MCF 10A (cell line): ENCODE measurements at regions not wholly inside any gene's neighbourhood (a gene's known extent, or its start where the extent isn't known, plus 50 kb on each side); places are given as distances from the start of the nearest gene placed in this dataset.
A peak's percentile ranks its signal among the peaks of the same experiment; 100 is the strongest.

Experiments used
- BruUV-seq: library from RNA; stranded (reverse); fragments of 400-500 nt; replicated peaks from 2 replicates; lab custom pipeline; 2021; lab: Mats Ljungman, UMichigan
- CTCF ChIA-PET: fragments of 300-600 bp; sonication (Branson Sonifier 250); formaldehyde crosslinking; extraction: SDS; loops from one replicate; lab custom pipeline; 2021; ENCODE audit warnings: antibody characterized with exemption, inconsistent platforms; lab: Yijun Ruan, JAX
- POLR2A ChIA-PET: fragments of 300-600, 350-650 bp; sonication (Branson Sonifier 250); formaldehyde crosslinking; extraction: SDS; loops from one replicate; lab custom pipeline; 2020; ENCODE audit warnings: antibody characterized with exemption, inconsistent platforms; lab: Yijun Ruan, JAX
- DNase-seq: peaks from one replicate; pipeline ENCODE4 v3.0.0-alpha.2; 2018; ENCODE audit not compliant: unreplicated experiment
- H3K27ac Mint-ChIP-seq: one replicate; pipeline ENCODE4 v1.8.0; 2022; ENCODE audit warnings: mild to moderate bottlenecking, low read depth, mixed read lengths; ENCODE audit not compliant: unreplicated experiment
- H3K27me3 Mint-ChIP-seq: one replicate; pipeline ENCODE4 v1.8.0; 2022; ENCODE audit warnings: mixed read lengths; ENCODE audit not compliant: insufficient read depth, unreplicated experiment
- H3K36me3 Mint-ChIP-seq: one replicate; pipeline ENCODE4 v1.8.0; 2022; ENCODE audit warnings: mild to moderate bottlenecking, moderate library complexity, mixed read lengths; ENCODE audit not compliant: insufficient read depth, unreplicated experiment
- H3K4me1 Mint-ChIP-seq: one replicate; pipeline ENCODE4 v1.8.0; 2022; ENCODE audit warnings: mixed read lengths; ENCODE audit not compliant: insufficient read depth, unreplicated experiment
- H3K4me3 Mint-ChIP-seq: one replicate; pipeline ENCODE4 v1.8.0; 2022; ENCODE audit warnings: mild to moderate bottlenecking, moderate library complexity, mixed read lengths; ENCODE audit not compliant: unreplicated experiment
- H3K9me3 Mint-ChIP-seq: one replicate; pipeline ENCODE4 v1.8.0; 2022; ENCODE audit warnings: mixed read lengths; ENCODE audit not compliant: unreplicated experiment
- intact Hi-C: fragments of 100-400 bp; cut with micrococcal nuclease; formaldehyde crosslinking; loops from 2 replicates; pipeline ENCODE4 v1.14.1; 2022
- TF ChIP-seq, protein P1 (sequence below): fragments of 200-600 bp; IDR thresholded peaks from one replicate; pipeline ENCODE4 v1.8.0; 2022; ENCODE audit warnings: antibody characterized with exemption, mild to moderate bottlenecking; ENCODE audit not compliant: unreplicated experiment

DNA sequence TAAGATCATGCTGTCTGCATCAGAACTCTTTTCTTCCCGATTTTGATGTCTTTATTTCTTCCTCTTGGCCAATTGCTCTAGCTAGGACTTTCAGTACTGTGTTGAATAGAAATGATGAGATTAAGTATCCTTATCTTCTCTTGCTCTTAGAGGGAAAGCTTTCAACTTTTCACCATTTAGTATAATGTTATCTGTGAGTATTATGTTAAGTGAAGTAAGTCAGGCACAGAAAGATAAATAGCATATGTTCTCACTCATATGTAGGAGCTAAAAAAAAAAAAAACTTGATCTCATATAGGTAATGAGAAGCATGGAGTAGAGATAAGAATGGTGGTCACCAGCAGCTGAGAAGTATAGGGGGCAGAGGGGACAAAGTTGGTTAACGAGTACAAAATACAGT lies 1089.5 kb downstream of the TDRD15 start:
- CTCF ChIA-PET, result no interaction called here
- Mint-ChIP-seq H3K27me3 (peaks cover 10% of the 10 kb centered on the region), H3K4me1 (no peaks in the 10 kb centered on the region)

DNA sequence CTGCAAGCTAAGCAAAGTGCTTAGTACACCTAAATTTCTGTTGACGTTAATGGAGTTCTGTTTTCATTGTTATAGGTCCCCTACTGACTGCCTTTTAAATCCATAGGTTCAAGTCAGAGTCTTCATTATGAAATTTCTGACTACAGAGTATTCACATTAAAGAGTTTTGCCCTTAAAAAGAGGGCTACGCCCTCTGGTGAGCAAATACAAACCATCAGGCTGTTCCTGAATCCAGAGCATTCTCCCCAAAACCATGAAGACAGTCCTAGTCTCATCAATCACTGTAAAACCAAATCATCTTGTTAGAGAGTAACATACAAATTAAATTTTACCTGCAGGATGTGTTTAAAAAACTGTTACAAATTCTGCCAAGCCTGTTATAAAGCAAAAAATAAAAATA lies 1091.7 kb downstream of the TDRD15 start:
- Mint-ChIP-seq H3K27me3 (peaks cover 10% of the 10 kb centered on the region), H3K27ac (no peak overlapping the region), H3K36me3 (no peaks in the 10 kb centered on the region), H3K9me3 (peaks cover 24% of the 10 kb centered on the region), H3K4me1 (no peaks in the 10 kb centered on the region), H3K4me3 (no peak overlapping the region)
- intact Hi-C loops, result no loop called here
- no TSS peak for BruUV-seq
- TF ChIP-seq, protein P1, sequence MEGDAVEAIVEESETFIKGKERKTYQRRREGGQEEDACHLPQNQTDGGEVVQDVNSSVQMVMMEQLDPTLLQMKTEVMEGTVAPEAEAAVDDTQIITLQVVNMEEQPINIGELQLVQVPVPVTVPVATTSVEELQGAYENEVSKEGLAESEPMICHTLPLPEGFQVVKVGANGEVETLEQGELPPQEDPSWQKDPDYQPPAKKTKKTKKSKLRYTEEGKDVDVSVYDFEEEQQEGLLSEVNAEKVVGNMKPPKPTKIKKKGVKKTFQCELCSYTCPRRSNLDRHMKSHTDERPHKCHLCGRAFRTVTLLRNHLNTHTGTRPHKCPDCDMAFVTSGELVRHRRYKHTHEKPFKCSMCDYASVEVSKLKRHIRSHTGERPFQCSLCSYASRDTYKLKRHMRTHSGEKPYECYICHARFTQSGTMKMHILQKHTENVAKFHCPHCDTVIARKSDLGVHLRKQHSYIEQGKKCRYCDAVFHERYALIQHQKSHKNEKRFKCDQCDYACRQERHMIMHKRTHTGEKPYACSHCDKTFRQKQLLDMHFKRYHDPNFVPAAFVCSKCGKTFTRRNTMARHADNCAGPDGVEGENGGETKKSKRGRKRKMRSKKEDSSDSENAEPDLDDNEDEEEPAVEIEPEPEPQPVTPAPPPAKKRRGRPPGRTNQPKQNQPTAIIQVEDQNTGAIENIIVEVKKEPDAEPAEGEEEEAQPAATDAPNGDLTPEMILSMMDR, result no peak
- ChIA-PET CTCF (no interaction called here), POLR2A (no interaction called here)
- peak; percentile 0 for DNase-seq

More for the DNA sequence above, 1089.5 kb downstream of the TDRD15 start:
- intact Hi-C loops, result no loop called here
- no peak for DNase-seq
- TF ChIP-seq, protein P1, result no peak
- Mint-ChIP-seq H3K9me3 (peaks cover 17% of the 10 kb centered on the region), H3K36me3 (no peaks in the 10 kb centered on the region), H3K27ac (no peak overlapping the region), H3K4me3 (no peak overlapping the region)
- POLR2A ChIA-PET, result no interaction called here
- no TSS peak for BruUV-seq

DNA sequence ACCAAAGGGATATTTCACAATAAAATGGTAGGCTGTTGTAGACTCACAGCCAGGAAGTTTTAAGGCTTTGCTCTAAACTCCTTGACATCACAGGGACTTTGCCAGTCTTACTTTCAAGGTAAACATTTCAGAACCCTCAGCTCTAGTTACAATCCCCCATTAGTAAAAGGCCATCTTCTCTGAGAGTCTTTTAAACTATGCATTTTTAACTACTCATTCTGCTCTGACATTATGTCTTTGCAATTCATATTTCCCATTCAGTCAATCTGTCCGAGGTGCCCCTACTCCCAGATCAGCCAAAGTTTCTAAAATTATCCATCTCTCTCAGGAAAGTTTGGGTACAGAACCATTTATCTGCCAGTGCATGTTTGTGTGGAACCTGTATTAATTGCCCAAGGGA lies 1094.1 kb downstream of the TDRD15 start:
- intact Hi-C loops, result no loop called here
- ChIA-PET POLR2A (no interaction called here), CTCF (no interaction called here)
- H3K36me3 Mint-ChIP-seq, result no peaks in the 10 kb centered on the region
- H3K27ac Mint-ChIP-seq, result no peak overlapping the region
- TF ChIP-seq, protein P1, result no peak
- DNase-seq, result no peak
- H3K9me3 Mint-ChIP-seq, result peaks cover 38% of the 10 kb centered on the region
- no peak overlapping the region for H3K4me3 Mint-ChIP-seq
- peaks cover 10% of the 10 kb centered on the region for H3K27me3 Mint-ChIP-seq
- BruUV-seq, result no TSS peak
- H3K4me1 Mint-ChIP-seq, result no peaks in the 10 kb centered on the region

DNA sequence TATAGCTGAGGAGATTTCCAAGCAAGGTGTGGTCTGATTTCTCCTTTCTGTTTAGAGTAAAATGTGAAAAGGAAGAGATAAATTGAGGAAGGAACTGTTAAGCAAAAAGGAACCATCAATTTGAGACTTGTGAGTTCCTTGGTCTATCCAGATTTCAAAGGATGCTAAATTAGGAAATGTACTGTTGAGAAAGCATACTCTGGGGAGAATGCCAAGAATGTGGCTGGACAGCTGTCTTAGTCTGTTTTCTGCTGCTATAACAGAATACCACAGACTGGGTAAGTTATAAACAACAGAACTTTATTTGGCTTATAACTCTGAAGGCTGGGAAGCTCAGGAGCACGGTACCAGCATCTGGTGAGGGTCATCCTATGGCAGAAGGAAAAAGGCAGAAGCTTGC lies 1097.2 kb downstream of the TDRD15 start:
- no peaks in the 10 kb centered on the region for H3K36me3 Mint-ChIP-seq
- peaks cover 31% of the 10 kb centered on the region for H3K9me3 Mint-ChIP-seq
- no peak for DNase-seq
- no peaks in the 10 kb centered on the region for H3K4me1 Mint-ChIP-seq
- POLR2A ChIA-PET, result no interaction called here
- no TSS peak for BruUV-seq
- intact Hi-C loops, result no loop called here
- no peaks in the 10 kb centered on the region for H3K27me3 Mint-ChIP-seq
- CTCF ChIA-PET, result no interaction called here
- H3K27ac Mint-ChIP-seq, result no peak overlapping the region
- H3K4me3 Mint-ChIP-seq, result no peak overlapping the region
- TF ChIP-seq, protein P1, result no peak
